Activated naive CD4-positive, alpha-beta T cell treated with anti-CD3 and anti-CD28 coated beads, Interleukin-2, amount 10 ng/mL, durations not matched to agents 7 days and 5 days (primary cell): ENCODE measurements at regions not wholly inside any gene's neighbourhood (a gene's known extent, or its start where the extent isn't known, plus 50 kb on each side); places are given as distances from the start of the nearest gene placed in this dataset.
"Not testable (repeated sequence)": the region's sequence is repeated elsewhere in the genome, so short reads cannot be mapped to it uniquely, and the experiment has no call there.

Source experiments
- CTCF ChIA-PET: fragments of 350-600 bp; sonication (Branson Sonifier 250); formaldehyde crosslinking; loops from one replicate; lab custom pipeline; 2021; ENCODE audit warnings: antibody characterized with exemption; lab: Charles Lee
- DNase-seq: peaks from one replicate; pipeline ENCODE4 v3.0.0-alpha.2; 2020
- H3K27ac Mint-ChIP-seq: one replicate; pipeline ENCODE4 v1.8.0; 2021; ENCODE audit warnings: mild to moderate bottlenecking, moderate library complexity, mixed read lengths
- H3K27me3 Mint-ChIP-seq: one replicate; pipeline ENCODE4 v1.8.0; 2021; ENCODE audit warnings: mild to moderate bottlenecking, mixed read lengths
- H3K36me3 Mint-ChIP-seq: one replicate; pipeline ENCODE4 v1.8.0; 2021; ENCODE audit warnings: mixed read lengths
- H3K4me1 Mint-ChIP-seq: one replicate; pipeline ENCODE4 v1.8.0; 2021; ENCODE audit warnings: mixed read lengths
- H3K4me3 Mint-ChIP-seq: one replicate; pipeline ENCODE4 v1.8.0; 2021; ENCODE audit warnings: mild to moderate bottlenecking, moderate library complexity, mixed read lengths
- H3K9me3 Mint-ChIP-seq: one replicate; pipeline ENCODE4 v1.8.0; 2021; ENCODE audit warnings: mixed read lengths

- H3K27me3 Mint-ChIP-seq, H3K9me3 Mint-ChIP-seq, H3K4me3 Mint-ChIP-seq, H3K36me3 Mint-ChIP-seq, CTCF ChIA-PET, H3K4me1 Mint-ChIP-seq, H3K27ac Mint-ChIP-seq, DNase-seq: not testable (repeated sequence)
Observed at GRCh38 chr7:101679653-101680173, 50.6 kb upstream of the MYL10 start.

- Mint-ChIP-seq H3K9me3 (no peaks in the 10 kb centered on the region), H3K27me3 (no peaks in the 10 kb centered on the region), H3K27ac (no peak overlapping the region), H3K36me3 (no peaks in the 10 kb centered on the region), H3K4me3 (no peak overlapping the region), H3K4me1 (no peaks in the 10 kb centered on the region)
- DNase-seq = no peak
- CTCF ChIA-PET = interaction anchor here (1.0 kb wide), 1 partner anchor 62 kb away, joined by 4 read pairs; no protein-coding TSS in a partner anchor
Observed at GRCh38 chr7:101680406-101681145, 51.5 kb upstream of the MYL10 start.

- H3K4me3 Mint-ChIP-seq = no peak overlapping the region
- H3K4me1 Mint-ChIP-seq = no peaks in the 10 kb centered on the region
- no peaks in the 10 kb centered on the region for H3K27me3 Mint-ChIP-seq
- no peak for DNase-seq
- no peak overlapping the region for H3K27ac Mint-ChIP-seq
- H3K9me3 Mint-ChIP-seq = no peaks in the 10 kb centered on the region
- no peaks in the 10 kb centered on the region for H3K36me3 Mint-ChIP-seq
- CTCF ChIA-PET = interaction anchor here (1.0 kb wide), 1 partner anchor 61 kb away, joined by 4 read pairs; no protein-coding TSS in a partner anchor
Observed at GRCh38 chr7:101681170-101682007, 52.3 kb upstream of the MYL10 start.

- no peaks in the 10 kb centered on the region for H3K27me3 Mint-ChIP-seq
- H3K36me3 Mint-ChIP-seq = no peaks in the 10 kb centered on the region
- CTCF ChIA-PET = interaction anchor here (1.3 kb wide), 1 partner anchor 10 kb away, joined by 3 read pairs; no protein-coding TSS in a partner anchor
- no peak overlapping the region for H3K27ac Mint-ChIP-seq
- no peak for DNase-seq
- no peaks in the 10 kb centered on the region for H3K4me1 Mint-ChIP-seq
- no peaks in the 10 kb centered on the region for H3K9me3 Mint-ChIP-seq
- H3K4me3 Mint-ChIP-seq = no peak overlapping the region
Observed at GRCh38 chr7:101684983-101685330, 55.9 kb upstream of the MYL10 start.

- DNase-seq = no peak
- no peak overlapping the region for H3K4me3 Mint-ChIP-seq
- H3K27me3 Mint-ChIP-seq = no peaks in the 10 kb centered on the region
- no peaks in the 10 kb centered on the region for H3K4me1 Mint-ChIP-seq
- CTCF ChIA-PET = interaction anchor here (0.6 to 1.5 kb wide), 3 partner anchors 63 to 551 kb away, joined by 3 to 4 read pairs (median 4); no protein-coding TSS in a partner anchor
- H3K36me3 Mint-ChIP-seq = no peaks in the 10 kb centered on the region
- no peak overlapping the region for H3K27ac Mint-ChIP-seq
- H3K9me3 Mint-ChIP-seq = no peaks in the 10 kb centered on the region
Observed at GRCh38 chr7:101686030-101686429, 56.9 kb upstream of the MYL10 start.

- no peaks in the 10 kb centered on the region for H3K9me3 Mint-ChIP-seq
- no peak for DNase-seq
- peaks cover 4% of the 10 kb centered on the region for H3K27me3 Mint-ChIP-seq
- H3K27ac Mint-ChIP-seq = no peak overlapping the region
- no peaks in the 10 kb centered on the region for H3K36me3 Mint-ChIP-seq
- no peak overlapping the region for H3K4me3 Mint-ChIP-seq
- CTCF ChIA-PET = interaction anchor here (0.7 to 1.5 kb wide), 2 partner anchors 84 to 127 kb away, joined by 3 to 4 read pairs; no protein-coding TSS in a partner anchor
- peaks cover 4% of the 10 kb centered on the region for H3K4me1 Mint-ChIP-seq
Observed at GRCh38 chr7:101687081-101687480, 58.0 kb upstream of the MYL10 start.

- H3K27me3 Mint-ChIP-seq = peaks cover 10% of the 10 kb centered on the region
- CTCF ChIA-PET = interaction anchor here (0.7 kb wide), 1 partner anchor 85 kb away, joined by 3 read pairs; no protein-coding TSS in a partner anchor
Observed at GRCh38 chr7:101687791-101688182, 58.7 kb upstream of the MYL10 start.

GRCh38 chr7:101688183-101688831 lies 59.2 kb upstream of the MYL10 start:
- H3K36me3 Mint-ChIP-seq = no peaks in the 10 kb centered on the region
- H3K9me3 Mint-ChIP-seq = no peaks in the 10 kb centered on the region
- no peak overlapping the region for H3K4me3 Mint-ChIP-seq
- DNase-seq = peak; percentile 83
- H3K4me1 Mint-ChIP-seq = peaks cover 5% of the 10 kb centered on the region
- CTCF ChIA-PET = interaction anchor here (1.0 to 2.3 kb wide), 7 partner anchors 52 to 549 kb away, joined by 3 to 14 read pairs (median 5); no protein-coding TSS in a partner anchor
- peaks cover 10% of the 10 kb centered on the region for H3K27me3 Mint-ChIP-seq
- no peak overlapping the region for H3K27ac Mint-ChIP-seq

More at GRCh38 chr7:101687791-101688182, 58.7 kb upstream of the MYL10 start:
- Mint-ChIP-seq H3K36me3 (no peaks in the 10 kb centered on the region), H3K9me3 (no peaks in the 10 kb centered on the region), H3K27ac (no peak overlapping the region), H3K4me1 (peaks cover 5% of the 10 kb centered on the region), H3K4me3 (no peak overlapping the region)
- DNase-seq = no peak

GRCh38 chr7:101688995-101689907 lies 60.2 kb upstream of the MYL10 start:
- Mint-ChIP-seq H3K4me3 (no peak overlapping the region), H3K27ac (no peak overlapping the region)
- CTCF ChIA-PET = interaction anchor here (0.5 to 2.3 kb wide), 11 partner anchors 51 to 1426 kb away, joined by 3 to 14 read pairs (median 5); no protein-coding TSS in a partner anchor

GRCh38 chr7:101690061-101690460 lies 61.0 kb upstream of the MYL10 start:
- DNase-seq = no peak
- H3K4me3 Mint-ChIP-seq = no peak overlapping the region
- H3K27ac Mint-ChIP-seq = no peak overlapping the region
- H3K36me3 Mint-ChIP-seq = no peaks in the 10 kb centered on the region
- no peaks in the 10 kb centered on the region for H3K9me3 Mint-ChIP-seq
- H3K27me3 Mint-ChIP-seq = peaks cover 10% of the 10 kb centered on the region
- CTCF ChIA-PET = interaction anchor here (0.5 to 2.3 kb wide), 6 partner anchors 50 to 547 kb away, joined by 4 to 14 read pairs (median 5); no protein-coding TSS in a partner anchor
- H3K4me1 Mint-ChIP-seq = peaks cover 5% of the 10 kb centered on the region

More at GRCh38 chr7:101688995-101689907, 60.2 kb upstream of the MYL10 start:
- no peaks in the 10 kb centered on the region for H3K36me3 Mint-ChIP-seq
- H3K4me1 Mint-ChIP-seq = peaks cover 5% of the 10 kb centered on the region
- no peak for DNase-seq
- H3K27me3 Mint-ChIP-seq = peaks cover 10% of the 10 kb centered on the region
- H3K9me3 Mint-ChIP-seq = no peaks in the 10 kb centered on the region

GRCh38 chr7:101691822-101692384 lies 62.8 kb upstream of the MYL10 start:
- Mint-ChIP-seq H3K4me1 (peaks cover 5% of the 10 kb centered on the region), H3K36me3 (no peaks in the 10 kb centered on the region), H3K27ac (no peak overlapping the region), H3K4me3 (no peak overlapping the region), H3K27me3 (peaks cover 10% of the 10 kb centered on the region), H3K9me3 (no peaks in the 10 kb centered on the region)
- CTCF ChIA-PET = interaction anchor here (0.8 kb wide), 1 partner anchor 165 kb away, joined by 3 read pairs; no protein-coding TSS in a partner anchor
- no peak for DNase-seq

GRCh38 chr7:101693498-101694091 lies 64.5 kb upstream of the MYL10 start:
- DNase-seq = no peak
- no peak overlapping the region for H3K27ac Mint-ChIP-seq
- H3K9me3 Mint-ChIP-seq = no peaks in the 10 kb centered on the region
- peaks cover 15% of the 10 kb centered on the region for H3K27me3 Mint-ChIP-seq
- peaks cover 5% of the 10 kb centered on the region for H3K4me1 Mint-ChIP-seq
- no peak overlapping the region for H3K4me3 Mint-ChIP-seq
- H3K36me3 Mint-ChIP-seq = no peaks in the 10 kb centered on the region
- CTCF ChIA-PET = interaction anchor here (1.0 to 1.3 kb wide), 2 partner anchors 121 to 164 kb away, joined by 3 to 4 read pairs; no protein-coding TSS in a partner anchor
